Suppressor macrophage (primary cell): ENCODE measurements at regions not wholly inside any gene's neighbourhood (a gene's known extent, or its start where the extent isn't known, plus 50 kb on each side); places are given as distances from the start of the nearest gene placed in this dataset.

ENCODE experiments used
- DNase-seq, 4 experiments: peaks; one replicate each; pipeline ENCODE4 v3.0.0-alpha.2; 2020 to 2022

DNA sequence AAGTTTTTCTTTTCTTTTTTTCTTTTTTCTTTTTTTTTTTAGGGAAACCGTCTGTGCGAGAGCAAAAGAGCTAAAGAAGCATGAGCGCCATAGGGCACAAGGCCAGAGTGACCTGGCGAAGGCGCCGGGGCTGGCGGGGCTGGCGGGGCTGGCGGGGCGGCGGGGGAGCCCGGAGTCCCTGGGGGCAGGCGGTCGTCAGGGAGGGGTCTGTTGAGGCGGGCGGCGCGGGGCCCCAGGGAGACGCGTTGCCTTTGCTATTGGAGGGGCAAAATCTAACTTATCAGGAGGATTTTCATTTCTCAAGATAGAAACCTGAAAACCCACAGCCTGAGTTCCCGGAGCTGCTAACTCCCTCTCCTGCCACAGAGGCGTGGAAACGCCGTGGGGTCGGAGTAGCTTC lies 135.6 kb upstream of the SMAD1 start:
- no peak for DNase-seq

DNA sequence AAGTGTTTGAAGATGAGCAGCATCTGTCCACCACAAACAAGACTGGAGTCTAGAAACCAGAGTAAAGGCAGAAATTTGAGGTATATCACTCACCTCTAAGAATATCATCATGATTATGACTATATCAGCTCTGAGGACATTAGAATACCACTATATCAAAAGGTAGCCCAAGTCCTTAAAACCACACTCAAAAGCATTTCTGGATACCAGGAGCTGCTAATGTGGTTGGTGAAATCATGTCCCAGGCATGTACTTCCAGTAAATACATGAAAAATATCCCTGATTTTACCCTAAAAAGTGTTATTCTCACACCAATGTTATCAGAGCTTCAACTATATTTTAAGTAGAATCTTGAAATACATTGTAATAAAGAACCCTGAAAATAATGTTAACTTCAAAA lies 136.3 kb upstream of the SMAD1 start:
- DNase-seq: no peak

DNA sequence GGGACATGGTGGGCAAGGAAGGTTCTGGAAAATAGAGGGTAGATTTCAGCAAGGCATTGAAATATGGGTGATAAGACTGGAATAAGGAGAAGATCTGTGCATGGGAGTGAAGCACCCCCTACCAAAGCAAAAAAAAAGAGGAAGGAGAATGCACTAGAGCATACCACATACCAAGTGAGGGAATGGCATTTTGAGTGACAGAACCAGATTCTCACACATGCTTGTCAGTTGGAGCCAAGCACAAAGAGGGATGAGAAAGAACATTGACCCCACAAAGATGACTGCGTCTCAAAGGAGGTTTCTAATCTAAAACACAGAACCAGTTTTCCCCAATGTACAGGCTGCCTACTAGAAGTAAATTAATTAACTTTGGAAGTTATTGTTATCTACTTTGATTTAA lies 140.3 kb upstream of the SMAD1 start:
- no peak for DNase-seq

DNA sequence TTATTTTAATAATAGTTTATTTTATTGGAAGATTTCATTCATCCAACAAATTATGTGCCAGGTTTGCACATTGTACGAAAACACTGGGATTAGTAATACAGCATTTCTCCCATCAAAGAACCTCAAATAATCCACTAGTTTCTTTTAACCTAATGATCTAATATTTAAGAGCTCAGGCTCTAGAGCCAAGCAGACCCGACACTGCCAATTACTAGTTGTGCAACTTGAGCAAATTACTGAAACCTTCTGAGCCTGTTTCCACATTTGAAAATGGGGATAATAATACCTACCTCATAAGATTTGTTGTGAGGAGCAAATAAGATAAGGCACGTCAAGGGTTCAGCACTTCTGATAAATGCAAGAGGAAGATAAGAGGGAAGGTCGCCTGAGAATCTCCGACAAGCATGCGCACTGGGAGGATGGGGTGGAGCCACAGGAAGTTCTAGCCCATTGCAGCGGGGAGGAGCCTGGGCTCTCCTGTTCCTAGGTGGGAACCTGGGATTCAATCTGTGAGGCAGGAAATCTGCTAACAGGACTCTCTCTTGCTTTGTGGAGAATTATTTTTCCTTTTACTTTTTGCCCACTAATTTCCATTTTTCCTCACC lies 141.5 kb upstream of the SMAD1 start:
- no peak for DNase-seq

DNA sequence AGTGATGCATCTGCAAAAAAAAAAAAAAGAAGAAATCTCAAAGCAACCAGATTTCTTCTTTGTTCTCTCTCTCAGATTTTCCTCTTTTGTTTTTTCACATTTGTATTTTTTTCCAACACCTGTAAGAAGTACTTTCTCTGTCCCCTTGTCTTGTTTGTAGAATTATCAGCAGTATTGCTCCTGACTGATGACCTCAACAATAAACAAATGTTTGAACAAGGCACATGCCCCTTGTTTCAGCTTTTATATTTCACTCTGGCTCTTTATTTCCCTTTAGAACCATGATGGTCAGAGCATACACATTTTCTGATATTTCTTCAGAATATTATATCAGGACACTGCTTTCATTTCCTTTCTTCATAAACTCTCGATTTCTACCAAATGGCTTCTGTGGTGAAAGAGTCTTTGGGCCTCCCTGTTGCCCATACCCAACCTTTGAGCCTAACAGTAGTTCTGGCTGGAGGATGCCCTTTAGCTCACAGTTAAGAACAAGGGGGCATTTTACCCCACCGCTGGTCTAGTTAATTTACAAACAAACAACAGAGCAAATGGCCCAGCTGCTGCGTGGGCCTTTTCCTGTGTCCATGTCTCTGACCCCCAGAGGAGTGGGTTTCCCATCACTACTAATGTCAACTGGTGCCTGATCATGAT lies 142.5 kb upstream of the SMAD1 start:
- DNase-seq: no peak

DNA sequence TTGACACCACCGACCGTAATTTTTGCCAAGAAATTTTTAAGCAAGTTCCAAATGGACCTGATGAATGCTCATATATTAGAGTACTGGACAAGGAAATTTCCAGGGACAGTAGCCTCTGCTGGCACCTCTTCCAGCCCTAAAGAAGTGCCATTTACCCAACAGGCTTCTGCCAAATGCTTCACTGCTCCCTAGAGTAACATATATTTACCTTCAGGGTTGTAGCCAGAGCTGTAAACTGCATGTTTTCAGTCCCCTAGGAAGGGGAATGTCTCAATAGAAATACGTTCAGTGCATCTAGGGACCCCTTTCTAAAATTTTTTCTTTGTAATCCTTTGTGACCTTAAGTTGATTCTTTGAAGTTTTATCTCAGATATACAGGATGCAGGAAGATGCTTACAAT lies 143.1 kb upstream of the SMAD1 start:
- no peak for DNase-seq

DNA sequence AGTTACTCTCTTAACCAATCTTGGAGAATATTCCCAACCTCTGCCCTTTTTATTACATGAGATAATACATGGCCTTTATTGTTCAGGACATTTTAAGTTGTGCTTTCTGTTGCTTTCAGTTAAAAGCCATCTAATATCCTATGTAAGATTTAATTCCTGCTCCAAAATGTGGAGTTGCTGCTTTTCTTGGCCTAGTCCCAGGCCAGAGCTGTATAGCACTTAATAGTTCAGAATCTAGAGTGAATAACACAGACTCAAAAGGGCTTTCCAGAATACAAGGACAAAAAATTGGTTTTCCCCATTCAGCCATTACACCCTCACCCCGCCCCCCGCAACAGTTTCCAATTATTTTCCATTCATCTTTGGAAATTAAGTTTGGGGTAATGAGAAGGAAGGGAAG lies 144.3 kb upstream of the SMAD1 start:
- DNase-seq: no peak

DNA sequence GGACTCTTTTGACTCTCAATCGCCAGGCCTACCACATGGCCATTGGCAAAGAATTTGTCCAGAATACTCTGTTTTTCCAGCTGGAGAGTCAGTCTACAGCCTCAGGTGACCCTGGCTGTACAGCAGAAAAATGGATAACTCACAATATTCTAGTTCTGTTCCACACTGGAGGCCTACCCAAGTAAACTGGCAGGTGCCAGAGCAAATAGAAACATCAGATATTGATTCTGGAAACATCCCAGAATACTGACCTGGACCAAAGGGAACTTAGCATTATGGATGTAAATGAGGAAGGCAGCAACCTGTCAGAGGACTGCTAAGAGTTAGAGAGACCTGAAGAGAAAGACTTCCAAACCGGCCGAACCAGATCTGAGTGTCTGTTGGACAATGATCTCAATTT lies 147.9 kb upstream of the SMAD1 start:
- no peak for DNase-seq

DNA sequence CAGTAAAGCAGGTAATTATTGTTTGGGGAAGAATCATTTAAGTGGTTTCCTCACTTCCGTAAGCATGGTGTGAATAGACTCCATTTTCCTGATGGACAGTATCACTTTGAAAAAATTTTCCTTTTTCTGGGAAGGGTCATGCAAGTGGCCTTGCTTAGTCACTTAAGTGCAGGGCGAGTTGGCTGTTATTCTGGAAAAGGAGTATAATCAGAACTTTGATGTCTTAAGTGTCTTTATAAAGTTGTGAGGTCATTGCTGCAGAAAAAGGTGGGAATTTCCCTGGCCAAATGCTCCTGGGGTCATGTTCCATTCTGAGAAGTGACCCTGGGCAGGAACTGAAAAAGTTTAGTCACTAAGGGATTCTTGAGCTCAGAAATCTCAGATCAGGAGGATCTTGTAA lies 146.1 kb upstream of the OTUD4 start:
- no peak for DNase-seq

DNA sequence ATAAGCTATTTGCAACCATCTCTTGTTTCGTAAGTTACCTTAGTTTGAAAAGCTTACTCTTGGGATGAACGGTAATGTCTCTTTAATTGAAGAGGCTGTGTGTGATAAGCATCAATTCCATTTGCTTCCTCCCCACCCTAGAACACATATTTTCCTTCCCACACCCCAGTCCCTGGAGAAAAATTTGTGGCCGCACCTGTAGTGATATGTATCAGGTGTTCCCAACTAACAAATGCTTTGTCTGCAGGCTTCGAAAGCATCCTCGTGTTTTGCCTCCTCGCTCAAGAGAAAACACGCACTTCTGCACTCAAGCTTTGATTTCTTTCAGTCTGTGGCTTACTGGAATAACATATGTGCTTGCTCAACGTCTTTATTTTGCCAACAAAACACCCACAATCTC lies 143.8 kb upstream of the OTUD4 start:
- DNase-seq: no peak

DNA sequence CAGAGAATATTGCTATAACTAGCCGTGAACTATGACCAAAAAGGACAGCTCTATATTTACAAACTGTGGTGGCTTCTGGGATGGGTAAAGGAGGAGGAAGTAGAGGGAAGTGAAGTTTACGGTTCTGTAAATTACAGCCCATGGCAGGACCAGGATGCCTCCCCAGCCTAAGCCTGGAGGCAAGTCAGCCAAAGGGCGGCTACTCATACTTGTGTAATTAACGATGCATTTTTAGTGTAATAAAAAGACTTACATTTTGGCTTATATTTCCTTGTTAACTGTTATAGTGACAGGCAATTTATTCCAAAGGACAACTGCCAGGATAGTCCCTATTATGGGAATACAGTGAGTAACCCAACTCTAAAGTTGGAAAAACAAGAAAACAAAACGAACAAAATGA lies 139.9 kb upstream of the OTUD4 start:
- no peak for DNase-seq

DNA sequence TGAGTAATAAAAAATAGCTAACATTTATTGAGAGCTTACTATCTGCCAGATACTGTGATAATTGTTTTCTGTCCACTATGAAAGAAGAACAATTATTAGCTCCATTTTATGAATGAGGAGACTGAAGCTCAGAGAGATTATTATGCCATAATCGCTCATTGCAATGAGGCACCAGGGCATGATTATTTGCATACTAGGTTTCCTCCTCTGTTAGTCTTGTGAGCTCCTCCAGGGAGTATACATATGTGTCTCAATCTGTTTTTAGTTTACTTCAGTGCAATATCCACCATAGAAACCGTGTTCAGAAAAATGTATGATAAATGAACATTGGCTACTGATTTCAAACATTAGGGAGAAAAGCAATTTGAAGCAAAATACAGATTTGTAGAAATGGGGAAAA lies 139.4 kb upstream of the OTUD4 start:
- DNase-seq: no peak

DNA sequence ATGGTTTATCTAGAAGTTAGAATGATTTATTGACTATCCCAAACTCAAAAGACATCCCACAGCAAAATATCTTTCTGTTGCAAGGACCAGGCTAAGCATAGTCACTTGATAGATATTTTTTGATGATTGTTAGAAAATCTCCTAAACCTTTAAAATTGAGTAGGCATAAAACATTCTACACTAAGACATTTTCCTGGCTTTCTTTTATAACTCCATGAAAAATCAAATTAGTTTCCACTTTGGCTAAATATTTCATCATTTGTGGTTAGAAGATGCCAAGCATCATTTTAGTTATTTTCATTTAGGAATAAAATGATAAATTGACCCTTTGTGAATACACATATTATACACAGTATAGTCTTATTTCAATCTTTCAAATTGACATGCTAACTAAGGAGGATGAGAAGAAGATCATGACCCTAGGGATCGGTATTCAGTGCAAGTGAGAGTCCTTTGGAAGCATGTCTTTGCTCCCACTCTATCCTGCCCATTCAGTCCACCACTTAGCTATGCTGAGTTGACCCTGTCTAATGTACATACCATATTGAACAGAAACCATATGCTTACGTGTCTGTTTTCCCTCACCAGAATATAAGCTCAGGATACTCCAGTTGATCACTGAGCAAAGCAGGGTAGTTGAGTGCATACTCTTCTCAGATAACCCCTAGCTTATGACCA lies 136.6 kb upstream of the OTUD4 start:
- no peak for DNase-seq

DNA sequence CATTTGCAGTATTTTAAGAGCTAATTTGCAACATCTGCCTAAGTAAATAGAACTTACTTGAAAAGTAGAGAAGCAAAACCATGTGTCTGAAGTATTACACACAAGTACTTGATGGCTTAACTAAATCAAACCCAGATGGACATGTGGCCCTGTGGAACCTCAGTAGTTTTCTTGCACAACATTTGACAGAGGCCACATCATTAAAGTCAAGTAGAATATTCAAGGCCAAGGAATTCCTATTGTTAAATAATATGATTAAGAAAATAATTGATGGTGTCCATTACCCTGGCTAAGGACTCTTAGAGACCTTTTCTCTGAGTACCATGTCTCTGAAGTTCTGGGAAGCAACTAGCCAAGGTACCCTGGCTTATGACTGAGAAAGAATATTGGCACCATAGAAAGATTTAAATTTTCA lies 135.4 kb upstream of the OTUD4 start:
- DNase-seq: no peak

DNA sequence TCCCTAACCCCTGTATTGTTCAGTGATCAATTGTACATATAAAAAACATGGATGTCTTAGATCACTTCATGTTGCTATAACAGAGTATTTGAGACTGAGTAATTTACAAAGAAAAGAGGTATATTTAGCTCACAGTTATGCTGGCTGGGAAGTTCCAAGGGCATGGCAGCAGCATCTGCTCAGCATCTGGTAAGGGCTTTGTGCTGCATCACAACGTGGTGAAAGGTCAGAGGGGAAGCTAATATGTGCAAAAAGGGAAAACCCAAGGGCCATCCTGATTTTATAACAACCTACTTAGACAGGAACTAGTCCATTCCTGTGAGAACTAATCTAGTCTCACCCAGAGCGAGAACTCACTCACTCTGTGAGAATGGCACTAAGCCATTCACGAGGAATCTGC lies 128.2 kb upstream of the OTUD4 start:
- no peak for DNase-seq

DNA sequence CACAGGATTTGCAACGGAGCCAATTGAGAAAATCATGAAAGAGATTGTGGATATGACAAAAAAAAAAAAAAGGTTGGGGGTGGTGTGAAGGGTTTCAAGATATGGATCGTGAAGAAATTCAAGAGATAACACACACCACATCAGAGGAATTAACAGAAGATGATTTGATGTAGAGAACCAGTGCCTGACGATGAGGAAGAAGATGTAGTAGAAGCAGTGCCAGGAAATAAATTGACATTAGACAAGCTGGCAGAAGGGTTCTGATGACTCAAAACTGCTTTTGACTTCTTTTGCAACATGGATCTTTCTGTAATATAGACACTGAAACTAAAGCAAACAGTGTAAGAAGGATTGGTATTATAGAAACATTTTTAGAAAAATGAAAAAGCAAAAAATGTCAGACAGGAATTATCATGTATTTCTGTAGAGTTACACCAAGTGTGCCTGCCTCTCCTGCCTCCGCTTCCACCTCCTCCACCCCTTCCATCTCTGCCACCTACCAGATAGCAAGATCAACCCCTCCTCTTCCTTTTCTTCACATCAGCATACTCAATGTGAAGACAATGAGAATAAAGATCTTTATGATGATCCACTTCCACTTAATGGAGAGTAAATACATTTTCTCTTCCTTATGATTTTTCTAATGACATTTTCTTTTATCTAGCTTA lies 127.5 kb upstream of the OTUD4 start:
- DNase-seq: no peak

DNA sequence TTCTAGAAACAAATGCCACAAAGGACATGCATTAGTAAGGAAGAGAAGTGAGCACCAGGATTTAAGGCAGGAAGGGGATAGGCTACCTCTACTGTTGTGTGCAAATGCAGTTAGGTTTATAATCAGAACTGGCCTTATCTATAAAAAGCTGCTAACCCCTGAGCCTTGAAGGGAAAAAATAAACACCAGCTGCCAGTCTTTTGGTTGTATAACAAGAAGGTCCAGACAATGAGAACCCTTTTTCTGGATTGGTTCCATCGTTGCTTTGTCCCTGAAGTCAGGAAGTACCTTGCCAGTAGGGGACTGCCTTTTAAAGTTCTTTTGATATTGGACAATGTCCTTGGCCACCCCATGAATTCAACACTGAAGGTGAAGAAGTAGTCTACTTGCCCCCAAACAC lies 126.7 kb upstream of the OTUD4 start:
- no peak for DNase-seq

DNA sequence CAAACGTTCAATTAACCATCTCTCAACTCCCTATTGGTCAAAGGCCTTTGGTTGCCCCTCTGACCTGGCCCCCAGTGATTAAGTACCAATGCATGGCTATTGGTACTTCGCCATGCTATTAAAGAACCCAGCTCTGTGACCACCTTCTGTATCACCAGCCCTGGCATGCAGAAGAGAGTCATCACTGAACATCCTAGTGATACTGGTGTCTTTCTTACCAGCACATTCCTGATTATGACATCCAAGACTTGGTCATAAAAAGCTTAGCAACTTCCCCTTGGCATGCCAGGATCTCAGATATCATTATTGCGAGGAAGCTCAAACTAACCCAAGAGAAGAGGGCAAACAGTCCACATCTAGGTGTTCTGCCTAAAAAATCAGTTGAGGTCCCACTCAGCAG lies 122.3 kb upstream of the OTUD4 start:
- DNase-seq: no peak

DNA sequence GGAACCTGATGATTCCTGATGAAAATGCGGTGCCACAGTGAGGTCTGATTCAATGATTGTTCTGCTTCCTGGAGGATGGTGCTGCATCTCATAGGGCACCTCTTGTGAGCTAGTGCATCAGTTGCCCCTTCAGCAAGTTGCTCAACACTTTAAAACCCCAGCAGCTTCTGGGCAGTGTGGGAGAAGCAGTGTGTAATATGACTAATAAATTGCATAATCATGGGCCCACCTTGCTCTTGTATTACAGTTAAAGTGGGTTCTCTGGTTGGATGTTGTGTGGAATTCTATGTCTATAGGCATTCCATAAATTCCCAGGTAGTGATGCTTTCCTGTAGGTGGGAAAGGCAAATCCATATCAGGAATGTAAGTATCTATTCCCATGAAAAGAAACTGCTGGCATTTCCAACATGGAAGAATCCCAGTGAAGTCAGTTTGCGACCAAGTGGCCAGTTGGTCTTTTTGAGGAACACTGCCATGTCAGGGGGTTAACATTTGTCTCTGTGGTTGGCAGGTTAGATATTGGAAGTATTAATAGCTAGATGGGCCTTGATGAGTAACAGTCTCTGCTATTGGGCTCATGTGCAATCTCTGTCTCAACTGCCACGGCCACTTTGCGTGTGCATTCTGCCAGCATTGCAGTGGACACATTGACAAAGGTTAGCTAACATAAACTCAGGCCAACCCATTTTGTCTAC lies 121.1 kb upstream of the OTUD4 start:
- DNase-seq: no peak

DNA sequence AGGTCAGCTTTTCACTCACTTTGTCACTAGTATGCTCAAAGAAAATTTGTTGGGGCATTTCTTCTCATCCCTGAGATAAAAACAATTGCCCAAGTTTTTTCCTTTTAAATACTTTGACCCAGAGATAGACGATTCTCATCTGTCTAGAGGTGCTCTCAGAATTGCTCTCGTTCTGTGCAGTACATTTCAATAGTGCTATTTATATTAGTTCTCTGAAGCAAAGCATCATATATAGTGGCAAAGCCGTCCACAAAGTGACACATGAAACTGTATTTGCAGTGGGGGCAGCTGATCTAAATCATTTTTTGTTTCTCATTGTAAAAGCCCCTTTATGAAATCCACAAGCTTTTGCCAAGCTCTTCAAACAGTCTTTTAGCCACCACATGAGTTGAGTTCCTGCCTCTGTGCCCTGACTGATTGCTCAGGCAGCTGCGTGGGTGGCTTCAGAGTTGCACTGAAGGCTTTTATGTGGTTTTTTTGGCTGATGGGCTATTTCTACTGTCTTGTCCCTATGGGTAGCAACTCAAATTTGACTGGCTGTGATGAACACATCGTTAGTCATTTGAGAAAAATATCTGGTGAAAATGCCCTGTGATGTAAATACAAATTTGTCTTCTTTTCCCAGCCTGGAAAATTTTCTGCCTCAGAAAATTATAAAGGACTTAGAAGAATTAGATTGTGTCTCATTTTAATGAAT lies 119.1 kb upstream of the OTUD4 start:
- DNase-seq: peak; percentile 40 to 72 (median 52)

DNA sequence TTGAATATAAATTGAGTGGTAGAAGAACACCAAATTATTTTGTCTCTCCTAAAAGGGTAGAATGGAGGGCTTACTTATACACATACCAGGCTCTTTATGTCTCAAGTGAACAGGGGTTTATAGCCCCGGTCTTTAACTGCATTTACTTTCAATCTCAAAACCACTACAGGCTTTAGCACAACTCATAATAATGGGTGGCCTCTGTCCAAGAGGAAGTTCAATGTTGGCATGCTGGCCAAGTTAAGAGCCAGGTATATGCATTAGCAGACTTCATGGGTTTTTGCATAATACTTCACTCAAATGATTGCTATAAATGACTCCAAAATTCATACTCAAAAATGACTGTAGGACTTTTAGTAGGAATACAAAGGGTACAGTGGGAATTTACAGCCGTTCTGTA lies 118.5 kb upstream of the OTUD4 start:
- DNase-seq: no peak

DNA sequence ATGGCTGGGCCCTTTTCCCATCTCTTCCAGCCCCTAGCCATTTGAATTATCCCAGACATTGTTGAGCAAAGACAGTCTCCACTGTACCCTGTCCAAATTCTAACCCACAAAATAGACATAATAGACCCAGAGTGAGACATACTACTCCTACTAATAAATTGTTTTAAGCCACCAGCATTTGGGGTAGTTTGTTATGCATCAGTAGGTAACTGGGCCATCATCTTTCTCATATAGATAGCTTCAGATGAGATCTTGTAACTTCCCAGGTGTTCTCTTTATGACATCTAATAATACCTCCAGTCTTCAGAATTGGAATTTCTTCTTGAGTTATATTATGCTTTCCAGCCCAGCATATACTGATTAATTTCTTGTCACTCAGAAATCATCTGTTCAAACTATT lies 117.2 kb upstream of the OTUD4 start:
- no peak for DNase-seq

DNA sequence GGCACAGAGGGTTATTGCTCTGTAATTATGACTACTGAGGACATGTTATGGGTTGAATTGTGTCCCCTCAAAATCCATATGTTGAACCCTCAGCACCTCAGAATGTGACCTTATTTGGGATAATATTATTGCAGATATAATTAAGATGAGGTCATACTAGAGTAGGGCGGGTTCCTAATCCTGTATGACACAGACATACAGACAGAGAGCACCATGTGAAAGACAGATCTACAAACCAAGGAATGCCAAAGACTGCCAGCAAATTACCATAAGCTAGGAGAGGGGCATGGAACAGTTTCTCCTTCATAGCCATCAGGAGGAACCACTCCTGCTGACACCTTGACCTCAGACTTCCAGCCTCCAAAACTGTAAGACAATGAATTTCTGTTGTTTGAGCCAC lies 115.2 kb upstream of the OTUD4 start:
- DNase-seq: no peak
